ENCODE measurements at regions not wholly inside any gene's neighbourhood (a gene's known extent, or its start where the extent isn't known, plus 50 kb on each side); places are given as distances from the start of the nearest gene placed in this dataset.
"Not testable (repeated sequence)": the region's sequence is repeated elsewhere in the genome, so short reads cannot be mapped to it uniquely, and the experiment has no call there.

GRCh38 chr13:50153401-50153800 lies 138.2 kb downstream of the KCNRG start:
- no peak for DNase-seq (ENCODE audit: low read depth in 4 of 4, low spot score in 3 of 4)

GRCh38 chr13:50153876-50154275 lies 138.6 kb downstream of the KCNRG start:
- DNase-seq (ENCODE audit: low read depth in 4 of 4, low spot score in 3 of 4) = no peak

GRCh38 chr13:50154697-50155096 lies 139.5 kb downstream of the KCNRG start:
- no peak for DNase-seq (ENCODE audit: low read depth in 4 of 4, low spot score in 3 of 4)

- no peak for DNase-seq (ENCODE audit: low read depth in 4 of 4, low spot score in 3 of 4)
Measured at GRCh38 chr13:50156140-50156539, 140.9 kb downstream of the KCNRG start.

GRCh38 chr13:50156561-50157127 lies 141.4 kb downstream of the KCNRG start:
- DNase-seq (ENCODE audit: low read depth in 4 of 4, low spot score in 3 of 4) = no peak

- no peak for DNase-seq (ENCODE audit: low read depth in 4 of 4, low spot score in 3 of 4)
Measured at GRCh38 chr13:50158385-50159165, 143.3 kb downstream of the KCNRG start.

- no peak for DNase-seq (ENCODE audit: low read depth in 4 of 4, low spot score in 3 of 4)
Measured at GRCh38 chr13:50159607-50160006, 144.4 kb downstream of the KCNRG start.

- no peak for DNase-seq (ENCODE audit: low read depth in 4 of 4, low spot score in 3 of 4)
Measured at GRCh38 chr13:50161052-50161451, 145.8 kb downstream of the KCNRG start.

GRCh38 chr13:50162001-50162400 lies 146.8 kb downstream of the KCNRG start:
- DNase-seq (ENCODE audit: low read depth in 4 of 4, low spot score in 3 of 4) = no peak

GRCh38 chr13:50162567-50162966 lies 147.3 kb downstream of the KCNRG start:
- DNase-seq (ENCODE audit: low read depth in 4 of 4, low spot score in 3 of 4) = no peak

- no peak for DNase-seq (ENCODE audit: low read depth in 4 of 4, low spot score in 3 of 4)
Measured at GRCh38 chr13:50167224-50167947, 152.1 kb downstream of the KCNRG start.

GRCh38 chr13:50167967-50168366 lies 152.7 kb downstream of the KCNRG start:
- no peak for DNase-seq (ENCODE audit: low read depth in 4 of 4, low spot score in 3 of 4)

- DNase-seq (ENCODE audit: low read depth in 4 of 4, low spot score in 3 of 4) = no peak
Measured at GRCh38 chr13:50168786-50169185, 153.5 kb downstream of the KCNRG start.

GRCh38 chr13:50170447-50171037 lies 155.3 kb downstream of the KCNRG start:
- no peak for DNase-seq (ENCODE audit: low read depth in 4 of 4, low spot score in 3 of 4)

GRCh38 chr13:50171590-50172282 lies 156.5 kb downstream of the KCNRG start:
- DNase-seq (ENCODE audit: low read depth in 4 of 4, low spot score in 3 of 4) = no peak

- not testable (repeated sequence) for DNase-seq (ENCODE audit: low read depth in 4 of 4, low spot score in 3 of 4)
Measured at GRCh38 chr13:50173045-50173444, 157.8 kb downstream of the KCNRG start.

GRCh38 chr13:50174630-50175029 lies 159.4 kb downstream of the KCNRG start:
- no peak for DNase-seq (ENCODE audit: low read depth in 4 of 4, low spot score in 3 of 4)

GRCh38 chr13:50179977-50180376 lies 164.7 kb downstream of the KCNRG start:
- no peak for DNase-seq (ENCODE audit: low read depth in 4 of 4, low spot score in 3 of 4)

- not testable (repeated sequence) for DNase-seq (ENCODE audit: low read depth in 4 of 4, low spot score in 3 of 4)
Measured at GRCh38 chr13:50185769-50186763, 170.8 kb downstream of the KCNRG start.

Data from left renal pelvis (tissue), 4 donors.